Stimulated activated CD4-positive, alpha-beta T cell treated with anti-CD3 and anti-CD28 coated beads, Interleukin-12 subunit alpha, Interleukin-12 subunit beta, amount 100 ng/mL, for 24 hours (primary cell): ENCODE measurements at regions not wholly inside any gene's neighbourhood (a gene's known extent, or its start where the extent isn't known, plus 50 kb on each side); places are given as distances from the start of the nearest gene placed in this dataset.

ENCODE experiments used
- DNase-seq, 2 experiments: peaks; one replicate each; pipeline ENCODE4 v3.0.0-alpha.2; 2020; ENCODE audit warnings: low read depth in 2 of 2

- no peak for DNase-seq
Measured at GRCh38 chr16:62978451-62978850, 942.2 kb upstream of the CDH8 start.

DNA sequence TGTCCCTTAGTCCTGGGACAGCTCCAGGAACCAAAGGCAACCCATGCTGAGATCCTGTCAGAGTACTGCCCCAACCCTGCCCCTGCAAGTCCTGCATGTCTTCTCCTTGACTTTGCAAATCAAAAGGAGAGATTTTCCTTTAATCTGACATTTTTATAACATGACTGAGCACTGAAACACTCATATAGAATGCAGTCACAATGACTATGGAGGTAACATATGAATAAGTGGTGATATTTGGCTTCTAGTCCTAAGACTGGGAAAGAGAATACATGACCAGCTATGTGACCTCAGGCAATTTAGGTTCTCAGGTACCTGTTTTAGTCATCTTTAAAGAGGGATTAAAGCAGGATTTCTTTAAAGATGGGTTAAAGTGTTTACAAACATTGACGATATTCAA, 941.6 kb upstream of the CDH8 start:
- no peak for DNase-seq

DNA sequence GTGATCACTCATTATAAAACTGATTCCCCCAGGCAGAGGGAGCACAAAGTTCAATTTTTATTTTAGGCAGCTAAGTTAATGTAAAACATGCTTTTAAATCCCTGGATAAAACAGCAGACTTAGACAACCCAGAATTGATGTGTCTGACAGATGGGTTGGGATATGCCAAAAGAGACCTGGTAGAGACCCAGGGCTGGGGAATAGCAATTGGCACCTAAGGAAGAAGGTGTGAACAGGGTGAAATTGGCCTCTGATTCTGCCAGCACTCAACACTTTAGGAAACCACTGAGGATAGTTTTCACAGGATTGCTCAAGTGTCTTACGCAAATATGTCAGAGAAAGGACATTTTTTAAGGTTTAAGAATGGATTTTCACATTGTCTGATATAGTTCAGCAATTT, 938.2 kb upstream of the CDH8 start:
- DNase-seq: no peak

GRCh38 chr16:62970851-62971250, 934.6 kb upstream of the CDH8 start:
- no peak for DNase-seq

DNA sequence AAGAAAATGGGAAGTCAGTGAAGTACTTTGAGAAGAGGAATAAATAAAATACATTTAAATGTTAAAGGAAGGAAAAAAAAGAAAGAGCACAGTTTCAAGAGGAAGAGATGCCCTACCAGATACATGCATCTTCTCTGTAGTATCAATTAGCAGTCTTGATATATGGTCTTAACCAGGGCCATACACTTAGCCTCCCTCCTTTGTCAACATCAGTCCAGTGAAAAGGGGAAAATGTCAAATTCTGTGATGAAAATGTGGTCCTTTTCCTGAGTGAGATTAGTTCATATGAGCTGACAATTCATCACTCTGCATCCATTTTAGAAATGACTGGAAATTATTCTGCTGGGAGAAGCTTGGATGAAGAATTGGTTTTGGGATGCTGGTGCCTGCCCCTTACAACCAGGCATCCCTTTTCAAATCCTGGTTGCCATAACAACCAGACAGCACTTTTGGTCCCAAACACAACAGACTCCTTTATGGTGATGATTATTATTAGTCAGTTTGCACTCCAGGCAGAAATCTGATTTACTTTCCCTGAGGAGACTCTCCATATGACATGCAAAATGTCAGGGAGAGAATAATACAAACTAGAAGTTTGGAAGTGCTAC, 933.6 kb upstream of the CDH8 start:
- DNase-seq: no peak

DNA sequence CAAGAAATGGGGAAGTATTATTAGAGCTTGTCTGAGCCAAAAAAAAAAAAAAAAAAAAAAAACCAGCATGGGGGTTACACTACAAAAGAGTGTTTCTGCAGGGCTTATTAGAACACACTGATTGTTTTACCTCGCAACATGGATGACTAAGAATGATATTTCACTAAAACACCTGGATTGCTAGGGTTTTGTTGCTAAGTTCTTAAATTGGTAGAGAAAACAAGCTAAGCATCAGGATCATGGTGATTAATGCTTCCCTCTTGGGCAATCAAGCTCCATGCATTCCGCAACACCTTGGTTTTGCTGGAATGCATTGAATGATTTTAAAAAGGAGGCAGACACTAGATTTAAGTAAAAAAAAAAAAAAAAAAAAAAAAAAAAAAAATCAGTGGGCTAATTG, 931.4 kb upstream of the CDH8 start:
- no peak for DNase-seq

DNA sequence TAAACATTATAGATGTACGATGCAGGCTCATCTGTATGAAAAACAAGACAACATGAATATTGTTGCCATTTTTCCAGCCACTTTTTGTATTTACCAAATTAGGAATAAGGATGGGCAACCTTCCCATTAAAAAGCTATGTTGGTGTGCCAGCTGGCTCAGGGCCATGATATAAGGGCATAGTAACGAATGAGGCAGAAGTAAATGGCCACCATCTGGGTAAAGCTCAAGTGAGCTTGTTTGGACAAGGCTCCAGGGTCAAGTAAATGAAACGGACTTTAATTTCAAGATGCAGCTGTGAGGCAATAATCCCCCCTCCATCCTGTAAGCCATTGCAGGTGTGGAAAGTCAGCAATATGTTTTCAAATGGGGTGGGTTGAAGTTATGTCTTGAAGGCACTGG, 930.9 kb upstream of the CDH8 start:
- no peak for DNase-seq

GRCh38 chr16:62966626-62967025, 930.4 kb upstream of the CDH8 start:
- no peak for DNase-seq

DNA sequence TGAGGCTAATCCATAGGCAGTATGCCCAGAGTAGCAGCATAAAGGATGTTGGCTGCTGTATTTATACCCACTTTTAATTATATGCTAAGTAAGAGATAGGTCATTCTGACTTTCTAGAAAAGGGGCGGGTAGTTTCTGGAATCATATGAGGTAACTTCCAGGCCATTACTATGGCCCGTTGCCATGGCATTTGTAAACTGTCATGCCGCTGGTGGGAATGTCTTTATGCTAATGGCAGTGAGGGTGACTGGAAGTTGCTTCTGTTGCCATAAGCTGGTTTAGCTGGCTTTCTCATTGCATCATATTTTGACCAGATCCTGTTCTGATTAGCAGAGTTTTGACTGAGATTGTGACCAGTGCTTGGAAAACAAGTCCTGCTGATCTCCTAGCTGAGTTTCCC, 929.6 kb upstream of the CDH8 start:
- DNase-seq: no peak

- DNase-seq: no peak
Measured at GRCh38 chr16:62963846-62964245, 927.6 kb upstream of the CDH8 start.

GRCh38 chr16:62955033-62955349, 918.8 kb upstream of the CDH8 start:
- DNase-seq: no peak

DNA sequence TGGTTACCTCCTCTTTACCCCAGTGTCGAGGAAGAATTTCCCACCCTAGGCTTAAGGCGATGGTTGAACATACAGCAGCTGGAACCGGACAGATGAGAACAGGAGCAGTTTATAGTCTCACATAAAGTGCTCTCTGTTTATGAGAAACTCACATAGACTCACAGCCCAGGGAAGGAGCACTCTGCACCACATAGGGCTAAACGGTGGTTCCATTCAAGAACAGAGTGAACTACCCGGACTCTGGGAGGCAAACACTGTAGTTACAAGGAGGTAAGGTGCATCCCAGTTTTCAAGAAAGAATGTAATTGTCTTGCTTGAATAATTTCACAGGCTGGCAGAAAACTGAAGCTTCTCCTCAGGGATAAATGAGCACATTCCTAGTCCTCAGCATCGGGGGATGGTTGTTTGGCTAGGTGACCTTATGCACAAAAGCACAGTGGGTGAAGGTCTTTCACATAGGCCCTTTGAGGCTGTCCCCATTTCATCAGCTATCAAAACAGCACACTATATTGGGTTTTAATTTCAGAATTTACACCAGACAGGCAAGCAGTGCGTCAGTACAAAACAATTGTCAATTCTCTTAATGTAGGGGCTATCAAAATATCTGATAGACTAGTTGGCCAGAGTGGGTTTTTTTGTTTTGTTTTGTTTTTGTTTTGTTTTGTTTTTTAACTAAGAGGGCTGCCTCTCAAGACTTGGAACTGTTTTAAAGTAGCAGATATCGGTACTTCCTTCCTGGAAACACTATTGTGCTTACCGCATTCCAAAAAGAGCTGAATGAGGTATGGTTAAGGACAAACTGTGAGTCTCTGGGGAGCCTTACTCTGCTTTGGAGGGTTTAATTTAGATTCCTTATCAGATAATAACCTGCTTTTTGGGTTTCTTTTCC, 918.1 kb upstream of the CDH8 start:
- DNase-seq: no peak

DNA sequence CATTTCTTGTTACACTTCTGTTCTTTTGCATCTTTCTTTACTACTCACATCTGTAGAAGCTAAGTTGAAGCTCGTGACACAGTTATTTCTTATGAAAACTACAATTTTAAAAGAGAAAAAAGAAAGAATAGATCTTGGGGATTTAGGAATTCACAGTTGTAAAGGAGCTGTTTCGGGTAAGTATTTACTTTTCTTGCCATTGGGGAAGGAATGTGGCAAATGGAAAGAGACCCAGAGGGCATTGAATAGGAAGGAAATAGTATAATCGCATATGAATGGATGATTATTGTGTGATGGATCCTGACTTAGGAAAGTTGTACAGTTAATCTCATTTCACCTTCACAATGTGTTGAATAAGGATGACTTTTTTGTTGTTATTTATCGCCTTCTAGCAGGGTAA, 914.1 kb upstream of the CDH8 start:
- DNase-seq: no peak

GRCh38 chr16:62940569-62940968, 904.3 kb upstream of the CDH8 start:
- DNase-seq: no peak

GRCh38 chr16:62939687-62940086, 903.4 kb upstream of the CDH8 start:
- DNase-seq: no peak

DNA sequence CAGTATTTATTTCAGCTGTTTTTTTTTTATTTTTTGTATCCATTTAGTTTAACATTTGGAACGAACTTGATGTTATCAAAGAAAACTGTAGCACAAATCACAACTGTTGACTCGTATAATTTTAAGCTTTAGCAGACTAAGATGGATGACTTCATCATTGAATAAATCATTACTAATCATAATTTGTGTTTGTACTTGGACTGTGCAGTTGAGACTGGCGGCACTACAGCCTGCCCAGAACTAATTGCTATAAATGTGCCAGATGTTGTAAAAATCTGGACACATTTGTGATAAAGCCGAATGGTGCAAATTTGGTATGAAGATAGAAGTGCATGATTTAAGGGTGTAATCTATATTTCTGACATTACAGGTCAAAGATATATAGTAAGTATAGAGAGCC, 897.7 kb upstream of the CDH8 start:
- no peak for DNase-seq

- DNase-seq: no peak
Measured at GRCh38 chr16:62929593-62929992, 893.4 kb upstream of the CDH8 start.

- DNase-seq: no peak
Measured at GRCh38 chr16:62927122-62927521, 890.9 kb upstream of the CDH8 start.

GRCh38 chr16:62926121-62926801, 890.0 kb upstream of the CDH8 start:
- DNase-seq: no peak

DNA sequence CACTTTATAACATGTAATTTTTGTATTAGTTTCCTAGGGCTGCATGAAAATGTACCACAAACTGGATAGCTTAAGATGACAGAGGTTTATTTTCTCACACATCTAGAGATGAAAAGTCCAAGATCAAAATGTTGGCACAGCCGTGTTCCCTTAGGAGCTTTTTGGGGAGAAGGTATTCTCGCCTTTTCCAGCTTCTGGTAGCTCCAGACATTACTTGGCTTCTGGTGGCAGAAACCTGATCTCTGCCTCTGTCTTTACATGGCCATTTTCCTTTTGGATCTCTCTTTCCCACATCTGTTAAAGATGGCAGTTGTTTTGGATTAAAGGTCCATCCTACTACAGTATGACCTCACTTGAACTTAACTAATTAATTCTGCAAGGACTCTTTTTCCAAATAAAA, 885.7 kb upstream of the CDH8 start:
- no peak for DNase-seq

DNA sequence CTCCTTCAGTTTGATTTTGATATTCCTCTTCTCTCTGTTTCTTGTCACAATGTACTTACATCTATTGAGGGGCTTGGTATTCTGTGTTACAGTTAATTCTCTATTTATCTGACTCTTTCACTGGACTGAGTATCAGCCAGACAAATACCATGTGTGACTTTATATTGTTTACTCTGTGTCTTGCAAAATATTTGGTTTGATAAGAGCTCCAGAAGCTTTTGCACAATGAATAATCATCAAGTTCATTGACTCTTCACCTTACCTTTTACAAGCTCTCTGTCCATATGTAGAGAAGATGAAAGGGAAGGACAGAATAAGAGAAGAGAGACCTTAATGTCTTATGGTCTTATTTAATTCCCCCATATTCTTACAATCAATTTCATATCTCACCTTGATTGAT, 877.7 kb upstream of the CDH8 start:
- DNase-seq: no peak

DNA sequence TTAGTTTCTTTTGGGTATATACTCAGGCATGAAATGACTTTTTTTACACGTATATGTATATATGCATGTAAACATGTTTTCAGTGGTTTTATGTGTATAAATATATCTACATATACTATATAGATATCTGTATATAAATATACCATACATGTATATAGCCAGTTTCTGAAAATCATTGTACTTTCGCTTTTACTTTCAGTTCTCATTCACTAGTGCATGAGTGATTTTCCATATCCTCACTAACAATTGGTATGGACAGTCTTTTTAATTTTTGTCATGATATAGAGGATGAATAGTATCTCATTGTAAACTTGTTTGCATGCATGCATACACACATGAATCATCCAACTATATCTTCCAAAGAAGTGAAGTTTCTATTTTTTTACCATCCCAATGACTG, 877.1 kb upstream of the CDH8 start:
- no peak for DNase-seq

DNA sequence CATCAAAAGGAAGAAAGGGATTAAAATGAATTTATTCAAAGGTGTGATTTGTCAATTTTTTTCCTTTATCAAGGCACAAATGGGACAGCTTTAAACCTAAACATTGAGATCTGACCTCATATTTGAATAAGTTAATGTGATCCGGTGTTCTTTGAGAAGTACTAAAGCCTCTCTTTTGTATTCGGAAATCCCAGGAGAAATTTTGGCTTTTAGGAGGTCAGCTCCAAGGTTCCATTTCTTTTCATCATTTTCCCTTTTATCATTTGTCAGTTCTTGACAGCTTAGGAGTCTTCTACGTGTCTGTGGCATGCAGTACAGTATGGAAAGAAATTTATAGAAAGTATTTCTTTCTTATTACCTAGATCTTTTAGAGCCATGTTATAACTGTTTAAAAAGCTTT, 873.4 kb upstream of the CDH8 start:
- no peak for DNase-seq
